ENCODE measurements at regions not wholly inside any gene's neighbourhood (a gene's known extent, or its start where the extent isn't known, plus 50 kb on each side); places are given as distances from the start of the nearest gene placed in this dataset.

GRCh38 chr12:85373045-85373444, 93.0 kb downstream of the ALX1 start:
- no peak for TF ChIP-seq RBM15 (IDR thresholded peaks at IDR 0.05; ENCODE audit: insufficient read depth, low read length)
- no peak for TF ChIP-seq MAX (CRISPR knock-in tag; IDR thresholded peaks at IDR 0.05)
- TF ChIP-seq POLR2A (conservative IDR thresholded peaks at IDR 0.05): no peak
- no peak for TF ChIP-seq USF2 (CRISPR knock-in tag; IDR thresholded peaks at IDR 0.05)
- TF ChIP-seq CTCF (IDR thresholded peaks at IDR 0.05 in 2 of 3, conservative IDR thresholded peaks at IDR 0.05 in 1 of 3; ENCODE audit: insufficient read depth in 2 of 3, low read depth in 1 of 3, low read length in 3 of 3): no peak
- no peak for TF ChIP-seq RAD21 (CRISPR knock-in tag; conservative IDR thresholded peaks at IDR 0.05 in 1 of 2, IDR thresholded peaks at IDR 0.05 in 1 of 2)
- TF ChIP-seq TBP (optimal IDR thresholded peaks at IDR 0.05; ENCODE audit: low read depth, low read length): no peak
- no peak for TF ChIP-seq ETS2 (tag; IDR thresholded peaks at IDR 0.05; ENCODE audit: borderline replicate concordance, poor library complexity, severe bottlenecking)
- no peak for TF ChIP-seq STAT5A (IDR thresholded peaks at IDR 0.05; ENCODE audit: borderline replicate concordance, low read length)
- TF ChIP-seq RFX5 (IDR thresholded peaks at IDR 0.05; ENCODE audit: low read depth, low read length): no peak
- TF ChIP-seq BHLHE40 (IDR thresholded peaks at IDR 0.05; ENCODE audit: low read length): no peak
- no peak for TF ChIP-seq E4F1 (CRISPR knock-in tag; IDR thresholded peaks at IDR 0.05; ENCODE audit: borderline replicate concordance)
- no peak for TF ChIP-seq ZNF121 (CRISPR knock-in tag; conservative IDR thresholded peaks at IDR 0.05)

Measured in K562 (cell line).